Hepatocyte (in vitro differentiated cells): ENCODE measurements at regions not wholly inside any gene's neighbourhood (a gene's known extent, or its start where the extent isn't known, plus 50 kb on each side); places are given as distances from the start of the nearest gene placed in this dataset.

Experiments used
- CTCF ChIP-seq: fragments of 200-600 bp; sonication (generic); IDR thresholded peaks from 2 replicates; pipeline ENCODE4 v1.5.1; 2016; ENCODE audit warnings: antibody characterized with exemption, mild to moderate bottlenecking; ENCODE audit not compliant: poor library complexity
- EZH2phosphoT487 ChIP-seq: fragments of 200-600 bp; sonication (generic); IDR thresholded peaks from one replicate; pipeline ENCODE4 v1.6.1; 2018; ENCODE audit warnings: antibody characterized with exemption, mild to moderate bottlenecking, low read depth, moderate library complexity; ENCODE audit not compliant: unreplicated experiment, severe bottlenecking

GRCh38 chr3:132198516-132198915 lies 118.7 kb upstream of the ACP3 start:
- TF ChIP-seq CTCF (no peak), EZH2phosphoT487 (no peak)
